Fibroblast of mammary gland (primary cell): ENCODE measurements at regions not wholly inside any gene's neighbourhood (a gene's known extent, or its start where the extent isn't known, plus 50 kb on each side); places are given as distances from the start of the nearest gene placed in this dataset.
A peak's percentile ranks its signal among the peaks of the same experiment; 100 is the strongest.

Experiments
- DNase-seq: peaks from one replicate; pipeline ENCODE4 v3.0.0-alpha.2; 2010; ENCODE audit warnings: low read depth
- H3K4me3 ChIP-seq: 2 replicates; pipeline ENCODE4 v1.5.1; 2011; ENCODE audit warnings: low read depth, mild to moderate bottlenecking, low read length, moderate library complexity; ENCODE audit not compliant: control insufficient read depth
- CTCF ChIP-seq: conservative IDR thresholded peaks from 2 replicates; pipeline ENCODE4 v1.5.1; 2011; ENCODE audit warnings: low read depth, low read length, inconsistent platforms; ENCODE audit not compliant: control insufficient read depth, insufficient read depth

GRCh38 chr9:80143899-80144298 is 572.1 kb downstream of the TLE4 start:
- H3K4me3 ChIP-seq: no peak overlapping the region
- no peak for TF ChIP-seq CTCF
- DNase-seq: no peak

- no peak for DNase-seq
- TF ChIP-seq CTCF: no peak
- H3K4me3 ChIP-seq: no peak overlapping the region
Observed at GRCh38 chr9:80134487-80134886, 562.7 kb downstream of the TLE4 start.

- DNase-seq: no peak
- no peak overlapping the region for H3K4me3 ChIP-seq
- no peak for TF ChIP-seq CTCF
Observed at GRCh38 chr9:80131627-80132026, 559.9 kb downstream of the TLE4 start.

- no peak for TF ChIP-seq CTCF
- no peak overlapping the region for H3K4me3 ChIP-seq
- DNase-seq: no peak
Observed at GRCh38 chr9:80127920-80128319, 556.2 kb downstream of the TLE4 start.

- TF ChIP-seq CTCF: no peak
- no peak overlapping the region for H3K4me3 ChIP-seq
- peak; percentile 6 for DNase-seq
Observed at GRCh38 chr9:80125731-80126264, 554.0 kb downstream of the TLE4 start.

GRCh38 chr9:80117031-80117430 is 545.3 kb downstream of the TLE4 start:
- no peak for DNase-seq
- H3K4me3 ChIP-seq: no peak overlapping the region
- no peak for TF ChIP-seq CTCF

GRCh38 chr9:80114241-80114640 is 542.5 kb downstream of the TLE4 start:
- no peak overlapping the region for H3K4me3 ChIP-seq
- TF ChIP-seq CTCF: no peak
- DNase-seq: no peak
